ENCODE measurements at regions not wholly inside any gene's neighbourhood (a gene's known extent, or its start where the extent isn't known, plus 50 kb on each side); places are given as distances from the start of the nearest gene placed in this dataset.

DNA sequence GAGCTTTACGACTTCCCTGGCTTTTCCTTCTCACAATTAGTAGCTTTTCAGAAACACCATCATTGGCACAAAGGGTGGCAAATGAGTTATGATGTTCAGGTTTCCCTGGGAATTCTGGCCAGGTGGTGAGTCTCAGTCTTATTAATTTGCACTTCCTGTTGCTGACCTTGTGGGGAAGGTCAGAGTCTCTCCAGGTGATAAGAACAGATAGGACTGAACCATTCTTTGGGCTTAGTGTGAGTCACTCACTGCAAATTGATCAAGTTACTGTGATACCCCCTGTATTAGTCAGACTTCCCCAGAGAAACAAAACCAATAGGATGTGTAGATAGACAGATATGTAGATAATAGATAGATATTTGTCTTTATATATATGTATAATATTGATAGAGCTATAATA lies 53.8 kb upstream of the RANBP3L start:
- H3K27me3 Mint-ChIP-seq (ENCODE audit: insufficient read depth, low read depth), result no peaks in the 10 kb centered on the region
- H3K27ac Mint-ChIP-seq, result no peak overlapping the region
- H3K9me3 Mint-ChIP-seq, result peaks cover 1% of the 10 kb centered on the region
- Histone ChIP-seq H3K27me3 (no peaks in the 10 kb centered on the region), H3K27ac (no peak overlapping the region), H3K9me3 (ENCODE audit: low read depth) (no peaks in the 10 kb centered on the region), H3K4me1 (peaks cover 16% of the 10 kb centered on the region), H2AFZ (replicated peaks) (no peak overlapping the region), H4K20me1 (ENCODE audit: low read depth) (no peaks in the 10 kb centered on the region), H3K36me3 (no peaks in the 10 kb centered on the region), H3K9ac (no peak overlapping the region), H3F3A (ENCODE audit: low read depth) (no peaks in the 10 kb centered on the region), H3K4me3 (no peak overlapping the region), H3K79me2 (ENCODE audit: low read depth) (no peaks in the 10 kb centered on the region), H3K4me2 (no peak overlapping the region)
- H3K4me3 Mint-ChIP-seq, result no peak overlapping the region
- no peak for DNase-seq (ENCODE audit: low spot score)
- TF ChIP-seq CTCF (IDR thresholded peaks at IDR 0.05) (no peak), EZH2 (IDR thresholded peaks at IDR 0.05) (no peak), EZH2phosphoT487 (IDR thresholded peaks at IDR 0.05) (no peak)
- H3K4me1 Mint-ChIP-seq, result peaks cover 38% of the 10 kb centered on the region
- H3K36me3 Mint-ChIP-seq, result no peaks in the 10 kb centered on the region

DNA sequence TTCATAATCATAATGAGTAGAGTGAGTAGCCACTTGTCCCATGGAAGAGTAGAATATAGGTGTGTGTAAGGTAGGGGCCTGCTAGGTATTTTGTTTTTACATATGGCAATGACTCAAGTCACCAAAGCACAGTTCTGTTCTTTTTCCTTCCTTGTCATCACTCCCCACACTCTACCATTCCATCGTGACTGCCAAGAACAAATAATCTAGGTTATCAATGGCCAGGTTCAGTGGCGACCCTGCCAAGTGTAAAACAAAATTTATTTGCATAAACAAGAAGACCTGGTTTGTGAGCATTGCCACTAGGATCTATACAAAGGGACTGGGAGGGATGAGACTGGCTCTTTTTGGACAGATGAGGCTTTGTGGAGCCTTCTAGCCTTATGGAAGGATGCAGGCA lies 55.2 kb upstream of the RANBP3L start:
- H3K36me3 Mint-ChIP-seq, result no peaks in the 10 kb centered on the region
- Histone ChIP-seq H3K27ac (no peak overlapping the region), H3K4me3 (no peak overlapping the region), H4K20me1 (ENCODE audit: low read depth) (no peaks in the 10 kb centered on the region), H3K27me3 (no peaks in the 10 kb centered on the region), H3K79me2 (ENCODE audit: low read depth) (no peaks in the 10 kb centered on the region), H2AFZ (replicated peaks) (no peak overlapping the region), H3K4me2 (no peak overlapping the region), H3K4me1 (peaks cover 16% of the 10 kb centered on the region), H3K9ac (no peak overlapping the region), H3K9me3 (ENCODE audit: low read depth) (no peaks in the 10 kb centered on the region), H3F3A (ENCODE audit: low read depth) (no peaks in the 10 kb centered on the region), H3K36me3 (no peaks in the 10 kb centered on the region)
- no peak for DNase-seq (ENCODE audit: low spot score)
- peaks cover 40% of the 10 kb centered on the region for H3K4me1 Mint-ChIP-seq
- no peak for TF ChIP-seq EZH2 (IDR thresholded peaks at IDR 0.05)
- TF ChIP-seq EZH2phosphoT487 (IDR thresholded peaks at IDR 0.05), result no peak
- no peak for TF ChIP-seq CTCF (IDR thresholded peaks at IDR 0.05)
- H3K4me3 Mint-ChIP-seq, result no peak overlapping the region
- no peak overlapping the region for H3K27ac Mint-ChIP-seq
- no peaks in the 10 kb centered on the region for H3K9me3 Mint-ChIP-seq
- no peaks in the 10 kb centered on the region for H3K27me3 Mint-ChIP-seq (ENCODE audit: insufficient read depth, low read depth)

GRCh38 chr5:36357391-36357975 lies 55.8 kb upstream of the RANBP3L start:
- no peaks in the 10 kb centered on the region for H3K36me3 ChIP-seq
- TF ChIP-seq EZH2 (IDR thresholded peaks at IDR 0.05) (no peak), CTCF (IDR thresholded peaks at IDR 0.05) (no peak), EZH2phosphoT487 (IDR thresholded peaks at IDR 0.05) (no peak)
- no peaks in the 10 kb centered on the region for H3F3A ChIP-seq (ENCODE audit: low read depth)
- no peaks in the 10 kb centered on the region for H4K20me1 ChIP-seq (ENCODE audit: low read depth)
- no peak overlapping the region for H3K4me2 ChIP-seq
- H3K79me2 ChIP-seq (ENCODE audit: low read depth), result no peaks in the 10 kb centered on the region
- no peaks in the 10 kb centered on the region for H3K9me3 ChIP-seq (ENCODE audit: low read depth)
- Mint-ChIP-seq H3K4me1 (peaks cover 38% of the 10 kb centered on the region), H3K4me3 (no peak overlapping the region), H3K27ac (peak overlapping the region; percentile 59), H3K27me3 (ENCODE audit: insufficient read depth, low read depth) (no peaks in the 10 kb centered on the region), H3K9me3 (no peaks in the 10 kb centered on the region), H3K36me3 (no peaks in the 10 kb centered on the region)
- H3K27ac ChIP-seq, result no peak overlapping the region
- no peak overlapping the region for H3K4me3 ChIP-seq
- no peaks in the 10 kb centered on the region for H3K27me3 ChIP-seq
- DNase-seq (ENCODE audit: low spot score), result no peak
- no peak overlapping the region for H2AFZ ChIP-seq (replicated peaks)
- H3K9ac ChIP-seq, result no peak overlapping the region
- peaks cover 16% of the 10 kb centered on the region for H3K4me1 ChIP-seq

Data from neural progenitor cell (in vitro differentiated cells).